GM12878 (cell line): ENCODE measurements at regions not wholly inside any gene's neighbourhood (a gene's known extent, or its start where the extent isn't known, plus 50 kb on each side); places are given as distances from the start of the nearest gene placed in this dataset.

ENCODE experiments used
- ATF2 ChIP-seq: IDR thresholded peaks from 2 replicates; pipeline ENCODE4 v1.6.1; 2012; ENCODE audit warnings: low read length, inconsistent platforms
- EP300 ChIP-seq, 2 experiments: fragments of 150-350 bp in 1 of 2; IDR thresholded peaks; 2 replicates each; pipeline ENCODE4 v1.6.1; 2011 to 2012; ENCODE audit warnings: low read depth in 2 of 2, low read length in 2 of 2, borderline replicate concordance in 1 of 2, improper control_type of control experiment in 1 of 2, inconsistent platforms in 1 of 2; ENCODE audit not compliant: control insufficient read depth in 1 of 2
- EZH2 ChIP-seq: IDR thresholded peaks from 2 replicates; pipeline ENCODE4 v1.6.1; 2012; ENCODE audit warnings: low read depth, mild to moderate bottlenecking, control low read depth, inconsistent platforms, low read length, borderline replicate concordance; ENCODE audit not compliant: control insufficient read depth
- FOS ChIP-seq: IDR thresholded peaks from 3 replicates; pipeline ENCODE4 v1.6.1; 2011; ENCODE audit warnings: borderline replicate concordance; ENCODE audit not compliant: insufficient read length; ENCODE audit errors: extremely low read depth
- MAX ChIP-seq: IDR thresholded peaks from 2 replicates; pipeline ENCODE4 v1.6.1; 2012; ENCODE audit warnings: low read depth, low read length, improper control_type of control experiment
- RAD21 ChIP-seq: IDR thresholded peaks from 2 replicates; pipeline ENCODE4 v1.6.1; 2011; ENCODE audit warnings: mild to moderate bottlenecking, low read depth, low read length, moderate library complexity; ENCODE audit not compliant: insufficient read depth
- REST ChIP-seq: IDR thresholded peaks from 2 replicates; pipeline ENCODE4 v1.6.1; 2012; ENCODE audit warnings: mild to moderate bottlenecking, low read depth, low read length
- RFX5 ChIP-seq: IDR thresholded peaks from 2 replicates; pipeline ENCODE4 v1.6.1; 2011; ENCODE audit warnings: low read depth, low read length, improper control_type of control experiment
- TCF3 ChIP-seq: IDR thresholded peaks from 2 replicates; pipeline ENCODE4 v1.6.1; 2012; ENCODE audit warnings: low read depth, mild to moderate bottlenecking, low read length, borderline replicate concordance; ENCODE audit not compliant: insufficient read depth
- TCF7 ChIP-seq: IDR thresholded peaks from 2 replicates; pipeline ENCODE4 v1.6.1; 2014; ENCODE audit warnings: antibody characterized with exemption, borderline replicate concordance
- WRNIP1 ChIP-seq: IDR thresholded peaks from 2 replicates; pipeline ENCODE4 v1.6.1; 2011; ENCODE audit warnings: low read depth, low read length, improper control_type of control experiment, borderline replicate concordance
- TF ChIP-seq, protein P1 (sequence below), 3 experiments: IDR thresholded peaks in 2 of 3; conservative IDR thresholded peaks in 1 of 3; 2 replicates each; pipeline ENCODE4 v1.5.1; 2011; ENCODE audit warnings: low read depth in 3 of 3, low read length in 3 of 3, mild to moderate bottlenecking in 3 of 3, control low read depth in 2 of 3, moderate library complexity in 2 of 3, inconsistent platforms in 1 of 3, mixed read lengths in 1 of 3; ENCODE audit not compliant: control insufficient read depth in 2 of 3, insufficient read depth in 1 of 3; ENCODE audit errors: extremely low read depth in 1 of 3
- TF ChIP-seq, protein P2 (sequence below): fragments of 450-650 bp; IDR thresholded peaks from 2 replicates; pipeline ENCODE4 v1.6.1; 2017; ENCODE audit warnings: antibody characterized with exemption, mild to moderate bottlenecking, moderate library complexity
- TF ChIP-seq, protein P3 (sequence below): fragments of 450-650 bp; IDR thresholded peaks from 2 replicates; pipeline ENCODE4 v1.6.1; 2014; ENCODE audit warnings: mild to moderate bottlenecking

GRCh38 chr2:234430871-234431270 lies 66.0 kb downstream of the ARL4C start:
- no peak for TF ChIP-seq ATF2
- no peak for TF ChIP-seq WRNIP1
- TF ChIP-seq MAX, result no peak
- TF ChIP-seq, protein P1, sequence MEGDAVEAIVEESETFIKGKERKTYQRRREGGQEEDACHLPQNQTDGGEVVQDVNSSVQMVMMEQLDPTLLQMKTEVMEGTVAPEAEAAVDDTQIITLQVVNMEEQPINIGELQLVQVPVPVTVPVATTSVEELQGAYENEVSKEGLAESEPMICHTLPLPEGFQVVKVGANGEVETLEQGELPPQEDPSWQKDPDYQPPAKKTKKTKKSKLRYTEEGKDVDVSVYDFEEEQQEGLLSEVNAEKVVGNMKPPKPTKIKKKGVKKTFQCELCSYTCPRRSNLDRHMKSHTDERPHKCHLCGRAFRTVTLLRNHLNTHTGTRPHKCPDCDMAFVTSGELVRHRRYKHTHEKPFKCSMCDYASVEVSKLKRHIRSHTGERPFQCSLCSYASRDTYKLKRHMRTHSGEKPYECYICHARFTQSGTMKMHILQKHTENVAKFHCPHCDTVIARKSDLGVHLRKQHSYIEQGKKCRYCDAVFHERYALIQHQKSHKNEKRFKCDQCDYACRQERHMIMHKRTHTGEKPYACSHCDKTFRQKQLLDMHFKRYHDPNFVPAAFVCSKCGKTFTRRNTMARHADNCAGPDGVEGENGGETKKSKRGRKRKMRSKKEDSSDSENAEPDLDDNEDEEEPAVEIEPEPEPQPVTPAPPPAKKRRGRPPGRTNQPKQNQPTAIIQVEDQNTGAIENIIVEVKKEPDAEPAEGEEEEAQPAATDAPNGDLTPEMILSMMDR (IDR thresholded peaks at IDR 0.05 in 2 of 3, conservative IDR thresholded peaks at IDR 0.05 in 1 of 3; ENCODE audit: control insufficient read depth in 2 of 3, extremely low read depth in 1 of 3, insufficient read depth in 1 of 3, low read depth in 3 of 3, low read length in 3 of 3), result no peak
- TF ChIP-seq TCF3, result no peak
- TF ChIP-seq, protein P2, sequence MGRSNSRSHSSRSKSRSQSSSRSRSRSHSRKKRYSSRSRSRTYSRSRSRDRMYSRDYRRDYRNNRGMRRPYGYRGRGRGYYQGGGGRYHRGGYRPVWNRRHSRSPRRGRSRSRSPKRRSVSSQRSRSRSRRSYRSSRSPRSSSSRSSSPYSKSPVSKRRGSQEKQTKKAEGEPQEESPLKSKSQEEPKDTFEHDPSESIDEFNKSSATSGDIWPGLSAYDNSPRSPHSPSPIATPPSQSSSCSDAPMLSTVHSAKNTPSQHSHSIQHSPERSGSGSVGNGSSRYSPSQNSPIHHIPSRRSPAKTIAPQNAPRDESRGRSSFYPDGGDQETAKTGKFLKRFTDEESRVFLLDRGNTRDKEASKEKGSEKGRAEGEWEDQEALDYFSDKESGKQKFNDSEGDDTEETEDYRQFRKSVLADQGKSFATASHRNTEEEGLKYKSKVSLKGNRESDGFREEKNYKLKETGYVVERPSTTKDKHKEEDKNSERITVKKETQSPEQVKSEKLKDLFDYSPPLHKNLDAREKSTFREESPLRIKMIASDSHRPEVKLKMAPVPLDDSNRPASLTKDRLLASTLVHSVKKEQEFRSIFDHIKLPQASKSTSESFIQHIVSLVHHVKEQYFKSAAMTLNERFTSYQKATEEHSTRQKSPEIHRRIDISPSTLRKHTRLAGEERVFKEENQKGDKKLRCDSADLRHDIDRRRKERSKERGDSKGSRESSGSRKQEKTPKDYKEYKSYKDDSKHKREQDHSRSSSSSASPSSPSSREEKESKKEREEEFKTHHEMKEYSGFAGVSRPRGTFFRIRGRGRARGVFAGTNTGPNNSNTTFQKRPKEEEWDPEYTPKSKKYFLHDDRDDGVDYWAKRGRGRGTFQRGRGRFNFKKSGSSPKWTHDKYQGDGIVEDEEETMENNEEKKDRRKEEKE, result no peak
- TF ChIP-seq EZH2, result no peak
- no peak for TF ChIP-seq RAD21
- TF ChIP-seq, protein P3, sequence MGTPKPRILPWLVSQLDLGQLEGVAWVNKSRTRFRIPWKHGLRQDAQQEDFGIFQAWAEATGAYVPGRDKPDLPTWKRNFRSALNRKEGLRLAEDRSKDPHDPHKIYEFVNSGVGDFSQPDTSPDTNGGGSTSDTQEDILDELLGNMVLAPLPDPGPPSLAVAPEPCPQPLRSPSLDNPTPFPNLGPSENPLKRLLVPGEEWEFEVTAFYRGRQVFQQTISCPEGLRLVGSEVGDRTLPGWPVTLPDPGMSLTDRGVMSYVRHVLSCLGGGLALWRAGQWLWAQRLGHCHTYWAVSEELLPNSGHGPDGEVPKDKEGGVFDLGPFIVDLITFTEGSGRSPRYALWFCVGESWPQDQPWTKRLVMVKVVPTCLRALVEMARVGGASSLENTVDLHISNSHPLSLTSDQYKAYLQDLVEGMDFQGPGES, result no peak
- TF ChIP-seq TCF7, result no peak
- TF ChIP-seq REST, result no peak
- TF ChIP-seq RFX5, result no peak
- no peak for TF ChIP-seq FOS
- TF ChIP-seq EP300 (IDR thresholded peaks at IDR 0.05; ENCODE audit: borderline replicate concordance in 1 of 2, control insufficient read depth in 1 of 2, low read depth in 2 of 2, low read length in 2 of 2), result no peak
